PC-3 (cell line): ENCODE measurements at regions not wholly inside any gene's neighbourhood (a gene's known extent, or its start where the extent isn't known, plus 50 kb on each side); places are given as distances from the start of the nearest gene placed in this dataset.

Experiments used
- ATAC-seq: fragments of 200-7000 bp; cut with Tn5 transposase; 2 replicates; pipeline ENCODE4 v1.9.1; 2020; ENCODE audit warnings: mild to moderate bottlenecking, moderate library complexity
- BruUV-seq: library from RNA; stranded (reverse); fragments of 400-500 nt; replicated peaks from 2 replicates; lab custom pipeline; 2021; lab: Mats Ljungman, UMichigan
- CTCF ChIA-PET: fragments of 300-600 bp; sonication (Branson Sonifier 250); formaldehyde crosslinking; loops from one replicate; lab custom pipeline; 2022; ENCODE audit warnings: antibody characterized with exemption; lab: Charles Lee
- POLR2A ChIA-PET: fragments of 300-600 bp; sonication (Branson Sonifier 250); formaldehyde crosslinking; loops from one replicate; lab custom pipeline; 2022; ENCODE audit warnings: antibody characterized with exemption; ENCODE audit not compliant: unreplicated experiment; lab: Charles Lee
- DNase-seq: peaks from one replicate; pipeline ENCODE4 v3.0.0-alpha.2; 2015
- H2AFZ ChIP-seq: fragments of 300-600 bp; sonication (generic); 2 replicates; pipeline ENCODE4 v1.6.0; 2016; ENCODE audit warnings: antibody characterized with exemption, low read length
- H3F3A ChIP-seq: fragments of 300-600 bp; sonication (generic); one replicate; pipeline ENCODE4 v1.6.0; 2017; ENCODE audit warnings: antibody characterized with exemption, low read length, control low read depth, mild to moderate bottlenecking; ENCODE audit not compliant: unreplicated experiment
- H3K27ac ChIP-seq: fragments of 300-600 bp; sonication (generic); 2 replicates; pipeline ENCODE4 v1.5.1; 2016; ENCODE audit warnings: mild to moderate bottlenecking, low read length
- H3K27me3 ChIP-seq: fragments of 300-600 bp; sonication (generic); 2 replicates; pipeline ENCODE4 v1.6.1; 2016; ENCODE audit warnings: low read length, mixed read lengths
- H3K36me3 ChIP-seq: fragments of 300-600 bp; sonication (generic); 2 replicates; pipeline ENCODE4 v1.6.1; 2016; ENCODE audit warnings: low read depth, mixed run types, low read length, mixed read lengths
- H3K4me1 ChIP-seq: fragments of 300-600 bp; sonication (generic); 2 replicates; pipeline ENCODE4 v1.5.1; 2016; ENCODE audit warnings: low read length; ENCODE audit not compliant: insufficient read depth
- H3K4me2 ChIP-seq: fragments of 300-600 bp; sonication (generic); 2 replicates; pipeline ENCODE4 v1.6.0; 2016; ENCODE audit warnings: low read length
- H3K4me3 ChIP-seq: fragments of 300-600 bp; sonication (generic); 2 replicates; pipeline ENCODE4 v1.5.1; 2016; ENCODE audit warnings: mild to moderate bottlenecking, low read length, mixed read lengths
- H3K79me2 ChIP-seq: fragments of 300-600 bp; sonication (generic); 2 replicates; pipeline ENCODE4 v1.6.1; 2017; ENCODE audit warnings: low read length, mixed read lengths
- H3K9ac ChIP-seq: fragments of 300-600 bp; sonication (generic); 2 replicates; pipeline ENCODE4 v1.6.0; 2016; ENCODE audit warnings: mild to moderate bottlenecking, low read length
- H3K9me2 ChIP-seq: fragments of 300-600 bp; sonication (generic); replicated peaks from 2 replicates; pipeline ENCODE4 v1.6.1; 2016; ENCODE audit warnings: mixed run types, low read length, mixed read lengths
- H3K9me3 ChIP-seq: fragments of 300-600 bp; sonication (generic); 2 replicates; pipeline ENCODE4 v1.6.1; 2016; ENCODE audit warnings: low read length, mixed read lengths
- H4K20me1 ChIP-seq: fragments of 300-600 bp; sonication (generic); 2 replicates; pipeline ENCODE4 v1.6.1; 2016; ENCODE audit warnings: low read length, mixed read lengths
- EZH2 ChIP-seq: fragments of 300-600 bp; sonication (generic); IDR thresholded peaks from one replicate; pipeline ENCODE4 v1.6.1; 2017; ENCODE audit warnings: antibody characterized with exemption, mild to moderate bottlenecking, low read length; ENCODE audit not compliant: unreplicated experiment
- EZH2phosphoT487 ChIP-seq: fragments of 300-600 bp; sonication (generic); IDR thresholded peaks from 2 replicates; pipeline ENCODE4 v1.6.1; 2018; ENCODE audit warnings: mild to moderate bottlenecking, antibody characterized with exemption, low read length, borderline replicate concordance
- intact Hi-C: fragments of 100-400 bp; cut with micrococcal nuclease; formaldehyde crosslinking; loops from 2 replicates; pipeline ENCODE4 v1.9.0; 2023
- TF ChIP-seq, protein P1 (sequence below): fragments of 300-600 bp; sonication (generic); conservative IDR thresholded peaks from 2 replicates; pipeline ENCODE4 v1.5.1; 2017; ENCODE audit warnings: antibody characterized with exemption, low read depth, mild to moderate bottlenecking, low read length

DNA sequence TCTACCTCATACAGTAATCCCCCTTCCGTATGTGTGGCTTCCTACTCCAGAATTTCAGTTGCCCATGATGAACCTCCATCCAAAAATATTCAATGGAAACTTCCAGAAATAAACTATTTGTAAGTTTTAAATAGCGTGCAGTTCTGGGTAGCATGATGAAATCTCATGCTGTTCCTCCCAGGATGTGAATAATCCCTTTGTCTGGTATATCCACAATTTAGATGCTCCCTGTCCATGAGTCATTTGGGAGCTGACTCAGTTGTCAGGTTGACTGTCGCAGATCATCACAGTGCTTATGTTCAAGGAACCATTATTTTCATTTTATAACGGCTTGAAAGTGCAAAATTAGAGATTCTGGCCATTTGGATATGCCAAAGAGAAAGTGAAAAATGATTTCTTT is 290.1 kb upstream of the CDH9 start:
- peak; percentile 80 for ATAC-seq
- intact Hi-C loops, result no loop called here
- H3K27ac ChIP-seq, result peak overlapping the region; percentile 45
- no peaks in the 10 kb centered on the region for H3K9me2 ChIP-seq
- H4K20me1 ChIP-seq, result no peaks in the 10 kb centered on the region
- no TSS peak for BruUV-seq
- TF ChIP-seq, protein P1, sequence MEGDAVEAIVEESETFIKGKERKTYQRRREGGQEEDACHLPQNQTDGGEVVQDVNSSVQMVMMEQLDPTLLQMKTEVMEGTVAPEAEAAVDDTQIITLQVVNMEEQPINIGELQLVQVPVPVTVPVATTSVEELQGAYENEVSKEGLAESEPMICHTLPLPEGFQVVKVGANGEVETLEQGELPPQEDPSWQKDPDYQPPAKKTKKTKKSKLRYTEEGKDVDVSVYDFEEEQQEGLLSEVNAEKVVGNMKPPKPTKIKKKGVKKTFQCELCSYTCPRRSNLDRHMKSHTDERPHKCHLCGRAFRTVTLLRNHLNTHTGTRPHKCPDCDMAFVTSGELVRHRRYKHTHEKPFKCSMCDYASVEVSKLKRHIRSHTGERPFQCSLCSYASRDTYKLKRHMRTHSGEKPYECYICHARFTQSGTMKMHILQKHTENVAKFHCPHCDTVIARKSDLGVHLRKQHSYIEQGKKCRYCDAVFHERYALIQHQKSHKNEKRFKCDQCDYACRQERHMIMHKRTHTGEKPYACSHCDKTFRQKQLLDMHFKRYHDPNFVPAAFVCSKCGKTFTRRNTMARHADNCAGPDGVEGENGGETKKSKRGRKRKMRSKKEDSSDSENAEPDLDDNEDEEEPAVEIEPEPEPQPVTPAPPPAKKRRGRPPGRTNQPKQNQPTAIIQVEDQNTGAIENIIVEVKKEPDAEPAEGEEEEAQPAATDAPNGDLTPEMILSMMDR, result no peak
- no peak for TF ChIP-seq EZH2phosphoT487
- no peak for TF ChIP-seq EZH2
- no peak overlapping the region for H3K9ac ChIP-seq
- no peaks in the 10 kb centered on the region for H3K9me3 ChIP-seq
- POLR2A ChIA-PET, result interaction anchor here (0.5 kb wide), 1 partner anchor 90 kb away, joined by 7 read pairs; no protein-coding TSS in a partner anchor
- no peak overlapping the region for H3K4me3 ChIP-seq
- H3K4me2 ChIP-seq, result no peak overlapping the region
- DNase-seq, result peak; percentile 75
- H3F3A ChIP-seq, result no peaks in the 10 kb centered on the region
- no peaks in the 10 kb centered on the region for H3K27me3 ChIP-seq
- no peaks in the 10 kb centered on the region for H3K4me1 ChIP-seq
- no peaks in the 10 kb centered on the region for H3K79me2 ChIP-seq
- CTCF ChIA-PET, result no interaction called here
- 0 out of 2 replicates have a peak overlapping the region, but pooled peaks have one; percentile 24 for H2AFZ ChIP-seq
- no peaks in the 10 kb centered on the region for H3K36me3 ChIP-seq

DNA sequence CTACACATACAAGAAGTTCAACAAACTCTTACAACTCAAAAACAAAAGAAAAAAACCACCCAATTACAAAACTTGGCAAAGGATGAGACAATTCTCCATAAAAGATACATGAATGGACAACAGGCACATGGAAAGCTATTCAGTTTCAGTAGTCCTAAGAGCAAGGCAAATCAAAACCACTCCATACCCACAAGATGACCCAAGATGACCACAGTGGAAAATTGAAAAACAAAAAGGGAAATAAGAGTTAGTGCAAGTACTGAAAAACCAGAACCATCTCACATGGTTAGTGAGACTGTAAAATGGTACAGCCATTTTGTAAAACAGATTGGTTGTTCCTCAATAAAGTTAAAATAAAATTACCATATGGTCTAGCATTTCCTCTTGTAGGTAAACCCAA is 287.1 kb upstream of the CDH9 start:
- H3K9me3 ChIP-seq, result no peaks in the 10 kb centered on the region
- POLR2A ChIA-PET, result no interaction called here
- CTCF ChIA-PET, result no interaction called here
- no peaks in the 10 kb centered on the region for H3F3A ChIP-seq
- no peaks in the 10 kb centered on the region for H3K4me1 ChIP-seq
- H4K20me1 ChIP-seq, result no peaks in the 10 kb centered on the region
- no peak overlapping the region for H3K4me2 ChIP-seq
- TF ChIP-seq, protein P1, result no peak
- TF ChIP-seq EZH2, result no peak
- TF ChIP-seq EZH2phosphoT487, result no peak
- BruUV-seq, result no TSS peak
- H3K36me3 ChIP-seq, result no peaks in the 10 kb centered on the region
- no peak overlapping the region for H2AFZ ChIP-seq
- ATAC-seq (no peak), DNase-seq (no peak)
- H3K27ac ChIP-seq, result no peak overlapping the region
- H3K9me2 ChIP-seq, result no peaks in the 10 kb centered on the region
- no peaks in the 10 kb centered on the region for H3K79me2 ChIP-seq
- intact Hi-C loops, result no loop called here
- H3K4me3 ChIP-seq, result no peak overlapping the region
- no peak overlapping the region for H3K9ac ChIP-seq
- H3K27me3 ChIP-seq, result no peaks in the 10 kb centered on the region

DNA sequence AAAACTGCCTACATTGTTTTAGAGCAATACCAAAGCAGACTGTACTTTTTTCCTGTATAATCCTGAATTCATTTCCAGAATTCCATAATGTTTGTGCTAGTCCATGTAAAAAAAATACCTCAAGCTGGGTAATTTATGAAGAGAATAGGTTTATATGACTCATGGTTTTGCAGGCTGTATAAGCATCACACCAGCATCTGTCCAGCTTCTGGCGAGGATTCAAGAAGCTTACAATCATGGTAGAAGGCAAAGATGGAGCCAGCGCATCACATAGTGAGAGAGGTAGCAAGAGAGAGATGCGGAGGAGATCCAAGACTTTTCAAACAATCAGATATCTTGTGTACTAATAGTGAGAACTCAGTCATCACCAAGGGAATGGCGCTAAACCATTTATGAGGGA is 280.3 kb upstream of the CDH9 start:
- ChIA-PET POLR2A (no interaction called here), CTCF (no interaction called here)
- H3K36me3 ChIP-seq, result no peaks in the 10 kb centered on the region
- H2AFZ ChIP-seq, result no peak overlapping the region
- intact Hi-C loops, result no loop called here
- peaks cover 24% of the 10 kb centered on the region for H3K4me1 ChIP-seq
- no peak overlapping the region for H3K9ac ChIP-seq
- no peaks in the 10 kb centered on the region for H3F3A ChIP-seq
- DNase-seq (no peak), ATAC-seq (no peak)
- H3K9me2 ChIP-seq, result no peaks in the 10 kb centered on the region
- H3K4me3 ChIP-seq, result no peak overlapping the region
- H3K9me3 ChIP-seq, result no peaks in the 10 kb centered on the region
- no peaks in the 10 kb centered on the region for H4K20me1 ChIP-seq
- no peak overlapping the region for H3K4me2 ChIP-seq
- TF ChIP-seq, protein P1, result no peak
- no peak for TF ChIP-seq EZH2phosphoT487
- no peak for TF ChIP-seq EZH2
- no peak overlapping the region for H3K27ac ChIP-seq
- H3K27me3 ChIP-seq, result no peaks in the 10 kb centered on the region
- BruUV-seq, result no TSS peak
- no peaks in the 10 kb centered on the region for H3K79me2 ChIP-seq
